Esophagus squamous epithelium (tissue), 4 donors: ENCODE measurements at regions not wholly inside any gene's neighbourhood (a gene's known extent, or its start where the extent isn't known, plus 50 kb on each side); places are given as distances from the start of the nearest gene placed in this dataset.

Source experiments
- POLR2A ChIP-seq, 4 donors: fragments of 450-650 bp; IDR thresholded peaks; one replicate each; pipeline ENCODE4 v1.6.1; 2017; ENCODE audit warnings: antibody characterized with exemption in 4 of 4, mild to moderate bottlenecking in 4 of 4, moderate library complexity in 3 of 4
- TF ChIP-seq, protein P1 (sequence below), 6 experiments: fragments of 450-650 bp in 4 of 6; fragments of 200-600 bp in 2 of 6; sonication (generic) in 2 of 6; IDR thresholded peaks; one replicate each; pipeline ENCODE4 v1.5.1; 2016 to 2019; ENCODE audit warnings: antibody characterized with exemption in 6 of 6, mild to moderate bottlenecking in 4 of 6, moderate library complexity in 4 of 6

DNA sequence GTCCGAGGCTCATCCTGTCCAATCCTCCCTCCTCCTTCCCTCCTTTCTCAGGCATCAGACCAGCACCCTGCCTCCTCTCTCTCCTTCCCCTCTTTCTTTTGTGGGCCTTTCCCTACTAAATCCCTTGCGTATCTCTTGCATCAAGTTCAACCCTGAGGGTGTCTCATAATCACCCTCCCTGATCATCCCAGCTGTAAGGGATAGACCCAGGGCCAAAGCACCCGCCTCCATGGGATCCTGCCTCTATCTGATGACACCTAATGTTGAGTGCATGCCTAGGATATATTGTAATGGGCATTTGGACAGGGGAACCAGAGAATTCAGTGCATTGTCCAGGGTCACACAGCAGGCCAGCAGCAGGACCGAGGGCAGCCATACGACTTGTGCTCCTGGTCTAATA lies 84.9 kb downstream of the PHETA1 start:
- TF ChIP-seq, protein P1, sequence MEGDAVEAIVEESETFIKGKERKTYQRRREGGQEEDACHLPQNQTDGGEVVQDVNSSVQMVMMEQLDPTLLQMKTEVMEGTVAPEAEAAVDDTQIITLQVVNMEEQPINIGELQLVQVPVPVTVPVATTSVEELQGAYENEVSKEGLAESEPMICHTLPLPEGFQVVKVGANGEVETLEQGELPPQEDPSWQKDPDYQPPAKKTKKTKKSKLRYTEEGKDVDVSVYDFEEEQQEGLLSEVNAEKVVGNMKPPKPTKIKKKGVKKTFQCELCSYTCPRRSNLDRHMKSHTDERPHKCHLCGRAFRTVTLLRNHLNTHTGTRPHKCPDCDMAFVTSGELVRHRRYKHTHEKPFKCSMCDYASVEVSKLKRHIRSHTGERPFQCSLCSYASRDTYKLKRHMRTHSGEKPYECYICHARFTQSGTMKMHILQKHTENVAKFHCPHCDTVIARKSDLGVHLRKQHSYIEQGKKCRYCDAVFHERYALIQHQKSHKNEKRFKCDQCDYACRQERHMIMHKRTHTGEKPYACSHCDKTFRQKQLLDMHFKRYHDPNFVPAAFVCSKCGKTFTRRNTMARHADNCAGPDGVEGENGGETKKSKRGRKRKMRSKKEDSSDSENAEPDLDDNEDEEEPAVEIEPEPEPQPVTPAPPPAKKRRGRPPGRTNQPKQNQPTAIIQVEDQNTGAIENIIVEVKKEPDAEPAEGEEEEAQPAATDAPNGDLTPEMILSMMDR (IDR thresholded peaks at IDR 0.05), result no peak
- no peak for TF ChIP-seq POLR2A (IDR thresholded peaks at IDR 0.05)
